ENCODE measurements at regions not wholly inside any gene's neighbourhood (a gene's known extent, or its start where the extent isn't known, plus 50 kb on each side); places are given as distances from the start of the nearest gene placed in this dataset.
A peak's percentile ranks its signal among the peaks of the same experiment; 100 is the strongest.

DNA sequence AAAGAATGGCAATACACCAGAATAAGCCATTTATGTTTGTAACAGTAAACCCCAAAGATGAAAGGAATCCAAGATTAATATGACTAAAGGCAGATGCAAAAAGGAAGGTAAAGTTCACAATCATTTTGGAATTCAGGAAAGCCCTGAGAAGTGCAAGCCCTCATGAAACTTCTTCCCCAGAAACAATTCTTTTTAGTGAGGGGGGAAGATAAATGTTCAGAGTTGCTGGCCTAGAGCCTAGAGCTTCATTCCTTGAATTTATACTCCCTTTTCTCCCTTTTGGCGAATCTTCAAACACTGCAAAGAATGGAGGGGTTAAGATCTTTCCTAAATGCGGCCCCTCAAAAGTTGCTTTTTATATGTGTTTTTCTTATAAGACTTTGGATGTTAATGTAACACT lies 368.8 kb downstream of the MEIS1 start:
- DNase-seq (ENCODE audit: low read depth in 2 of 2), result peak; percentile 36 to 66
- TF ChIP-seq, protein P1, sequence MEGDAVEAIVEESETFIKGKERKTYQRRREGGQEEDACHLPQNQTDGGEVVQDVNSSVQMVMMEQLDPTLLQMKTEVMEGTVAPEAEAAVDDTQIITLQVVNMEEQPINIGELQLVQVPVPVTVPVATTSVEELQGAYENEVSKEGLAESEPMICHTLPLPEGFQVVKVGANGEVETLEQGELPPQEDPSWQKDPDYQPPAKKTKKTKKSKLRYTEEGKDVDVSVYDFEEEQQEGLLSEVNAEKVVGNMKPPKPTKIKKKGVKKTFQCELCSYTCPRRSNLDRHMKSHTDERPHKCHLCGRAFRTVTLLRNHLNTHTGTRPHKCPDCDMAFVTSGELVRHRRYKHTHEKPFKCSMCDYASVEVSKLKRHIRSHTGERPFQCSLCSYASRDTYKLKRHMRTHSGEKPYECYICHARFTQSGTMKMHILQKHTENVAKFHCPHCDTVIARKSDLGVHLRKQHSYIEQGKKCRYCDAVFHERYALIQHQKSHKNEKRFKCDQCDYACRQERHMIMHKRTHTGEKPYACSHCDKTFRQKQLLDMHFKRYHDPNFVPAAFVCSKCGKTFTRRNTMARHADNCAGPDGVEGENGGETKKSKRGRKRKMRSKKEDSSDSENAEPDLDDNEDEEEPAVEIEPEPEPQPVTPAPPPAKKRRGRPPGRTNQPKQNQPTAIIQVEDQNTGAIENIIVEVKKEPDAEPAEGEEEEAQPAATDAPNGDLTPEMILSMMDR (IDR thresholded peaks at IDR 0.05; ENCODE audit: low read depth, low read length), result no peak
- no peak overlapping the region for H3K4me3 ChIP-seq (replicated peaks in 1 of 2; ENCODE audit: low read depth in 2 of 2, low read length in 2 of 2)

GRCh38 chr2:66805016-66805865 lies 370.3 kb downstream of the MEIS1 start:
- no peak for DNase-seq (ENCODE audit: low read depth in 2 of 2)
- TF ChIP-seq, protein P1 (IDR thresholded peaks at IDR 0.05; ENCODE audit: low read depth, low read length), result no peak
- no peak overlapping the region for H3K4me3 ChIP-seq (replicated peaks in 1 of 2; ENCODE audit: low read depth in 2 of 2, low read length in 2 of 2)

DNA sequence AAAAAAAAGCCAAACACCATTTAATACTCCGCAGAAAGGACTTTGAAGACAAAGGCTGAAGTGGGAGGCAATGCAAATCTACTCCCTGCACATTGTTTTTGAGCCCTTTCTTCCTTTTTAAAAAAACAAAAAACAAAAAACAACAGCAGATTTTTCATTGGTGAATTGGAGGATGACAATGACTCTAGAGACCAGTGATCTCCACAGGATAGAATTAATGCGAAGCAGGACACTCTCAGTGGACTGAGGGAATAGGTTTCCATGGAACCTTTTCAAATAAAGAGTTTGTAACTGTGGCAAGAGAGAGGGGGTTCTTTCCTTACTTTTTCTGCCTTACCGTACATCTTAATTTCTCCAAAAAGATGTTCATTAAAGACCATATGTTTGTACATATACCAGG lies 371.0 kb downstream of the MEIS1 start:
- DNase-seq (ENCODE audit: low read depth in 2 of 2), result no peak
- TF ChIP-seq, protein P1 (IDR thresholded peaks at IDR 0.05; ENCODE audit: low read depth, low read length), result no peak
- H3K4me3 ChIP-seq (replicated peaks in 1 of 2; ENCODE audit: low read depth in 2 of 2, low read length in 2 of 2), result no peak overlapping the region

DNA sequence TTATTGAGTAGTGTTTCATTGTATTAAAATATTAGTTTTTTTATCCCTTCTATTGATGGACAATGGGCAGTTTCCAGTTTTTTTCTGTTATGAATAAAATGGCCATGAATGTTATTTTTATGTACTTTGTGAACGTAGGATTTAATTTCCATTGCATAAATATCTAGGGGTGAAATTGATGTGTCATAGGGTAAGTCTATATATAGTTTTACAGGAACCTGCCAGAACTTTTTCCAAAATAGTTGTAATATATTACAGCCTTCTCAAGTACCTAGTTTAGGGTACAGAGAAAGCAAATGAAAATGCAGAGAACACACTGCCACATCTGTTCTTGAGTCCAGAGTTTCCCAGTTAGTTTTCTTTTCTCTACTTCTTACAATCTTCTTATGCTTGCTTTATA lies 378.6 kb downstream of the MEIS1 start:
- TF ChIP-seq, protein P1 (IDR thresholded peaks at IDR 0.05; ENCODE audit: low read depth, low read length), result no peak
- H3K4me3 ChIP-seq (replicated peaks in 1 of 2; ENCODE audit: low read depth in 2 of 2, low read length in 2 of 2), result no peak overlapping the region
- peak in 1 of 2 donors; percentile 48 for DNase-seq (ENCODE audit: low read depth in 2 of 2)

- peak in 1 of 2 donors; percentile 46 for DNase-seq (ENCODE audit: low read depth in 2 of 2)
- TF ChIP-seq, protein P1 (IDR thresholded peaks at IDR 0.05; ENCODE audit: low read depth, low read length), result no peak
- H3K4me3 ChIP-seq (replicated peaks in 1 of 2; ENCODE audit: low read depth in 2 of 2, low read length in 2 of 2), result no peak overlapping the region
Observed at GRCh38 chr2:66813976-66814375, 379.1 kb downstream of the MEIS1 start.

DNA sequence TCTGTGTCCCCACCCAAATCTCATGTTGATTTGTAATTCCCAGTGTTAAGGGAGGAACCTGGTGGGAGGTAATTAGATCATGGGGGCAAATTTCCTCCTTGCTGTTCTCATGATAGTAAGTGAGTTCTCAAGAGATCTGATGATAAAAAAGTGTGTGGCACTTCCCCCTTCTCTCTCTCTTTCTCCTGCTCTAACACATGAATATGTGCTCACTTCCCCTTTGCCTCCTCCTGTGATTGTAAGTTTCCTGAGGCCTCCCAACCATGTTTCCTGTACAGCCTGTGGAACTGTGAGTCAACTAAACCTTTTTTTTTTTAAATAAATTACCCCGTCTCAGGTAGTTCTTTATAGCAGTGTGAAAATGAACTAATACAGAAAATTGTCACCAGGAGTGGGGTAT lies 380.0 kb downstream of the MEIS1 start:
- TF ChIP-seq, protein P1 (IDR thresholded peaks at IDR 0.05; ENCODE audit: low read depth, low read length), result no peak
- no peak overlapping the region for H3K4me3 ChIP-seq (replicated peaks in 1 of 2; ENCODE audit: low read depth in 2 of 2, low read length in 2 of 2)
- DNase-seq (ENCODE audit: low read depth in 2 of 2), result no peak
